HepG2 (cell line): ENCODE measurements at regions not wholly inside any gene's neighbourhood (a gene's known extent, or its start where the extent isn't known, plus 50 kb on each side); places are given as distances from the start of the nearest gene placed in this dataset.

Experiments
- ATAC-seq: fragments of 200-7000 bp; cut with Tn5 transposase; 3 replicates; pipeline ENCODE4 v1.9.1; 2020; ENCODE audit warnings: mild to moderate bottlenecking, moderate library complexity
- BruUV-seq: library from RNA; stranded (reverse); fragments of 400-500 nt; replicated peaks from 2 replicates; lab custom pipeline; 2021; lab: Mats Ljungman, UMichigan
- CTCF ChIA-PET: fragments of 300-600 bp; formaldehyde crosslinking; extraction: SDS; loops from one replicate; lab custom pipeline; 2021; ENCODE audit warnings: low total read pairs, inconsistent platforms, low intra/inter-chr PET ratio; lab: Yijun Ruan, JAX
- POLR2A ChIA-PET: fragments of 350-600 bp; sonication (Branson Sonifier 250); formaldehyde crosslinking; loops from one replicate; lab custom pipeline; 2020; ENCODE audit warnings: antibody characterized with exemption, inconsistent platforms; lab: Yijun Ruan, JAX
- DNase-seq: peaks from one replicate; pipeline ENCODE4 v3.0.0-alpha.2; 2015; ENCODE audit warnings: low spot score
- FAIRE-seq: peaks from 3 replicates; lab custom pipeline; 2011; peaks lifted over from hg19 to GRCh38; lab: Jason Lieb, UNC
- H2AFZ ChIP-seq: one replicate; pipeline ENCODE4 v1.6.1; 2011; ENCODE audit warnings: low read length, inconsistent platforms
- H3K27ac ChIP-seq: fragments of 300-600 bp; 3 replicates; pipeline ENCODE4 v1.8.0; 2011; ENCODE audit warnings: mixed run types, mild to moderate bottlenecking, mixed read lengths, low read length, inconsistent platforms; ENCODE audit not compliant: insufficient read depth; ENCODE audit errors: extremely low read length
- H3K27me3 ChIP-seq, 2 experiments: fragments of 200-600 bp in 1 of 2; 2 replicates in 1 of 2; 3 replicates in 1 of 2; pipeline versions ENCODE4 v1.6.0 to v1.8.0; 2011; ENCODE audit warnings: low read length in 2 of 2, mild to moderate bottlenecking in 2 of 2, moderate library complexity in 2 of 2, inconsistent platforms in 1 of 2; ENCODE audit not compliant: insufficient read depth in 2 of 2, control insufficient read depth in 1 of 2
- H3K36me3 ChIP-seq, 2 experiments: fragments of 200-600 bp in 1 of 2; replicated peaks in 1 of 2; 2 replicates in 1 of 2; 3 replicates in 1 of 2; pipeline versions ENCODE4 v1.5.1 to v1.8.0; 2011; ENCODE audit warnings: low read length in 2 of 2, inconsistent platforms in 1 of 2; ENCODE audit not compliant: insufficient read depth in 2 of 2, control insufficient read depth in 1 of 2
- H3K4me1 ChIP-seq: 2 replicates; pipeline ENCODE4 v1.5.1; 2012; ENCODE audit warnings: low read length, inconsistent platforms; ENCODE audit not compliant: insufficient read depth
- H3K4me2 ChIP-seq: 2 replicates; pipeline ENCODE4 v1.6.0; 2011; ENCODE audit warnings: low read depth, low read length, inconsistent platforms
- H3K4me3 ChIP-seq, 3 experiments: fragments of 200-600 bp in 1 of 3; sonication (generic), shearing (Covaris generic) in 1 of 3; replicated peaks in 1 of 3; 2 replicates each; pipeline ENCODE4 v1.5.1; 2011 to 2016; ENCODE audit warnings: low read length in 3 of 3, inconsistent platforms in 2 of 3, low read depth in 2 of 3, mild to moderate bottlenecking in 2 of 3, control low read depth in 1 of 3, mixed read lengths in 1 of 3; ENCODE audit not compliant: insufficient read depth in 1 of 3
- H3K79me2 ChIP-seq: one replicate; pipeline ENCODE4 v1.6.1; 2011; ENCODE audit warnings: low read length, inconsistent platforms; ENCODE audit not compliant: insufficient read depth
- H3K9ac ChIP-seq: 2 replicates; pipeline ENCODE4 v1.6.0; 2011; ENCODE audit warnings: mild to moderate bottlenecking, low read depth, low read length, inconsistent platforms; ENCODE audit not compliant: insufficient read depth
- H3K9me3 ChIP-seq: 2 replicates; pipeline ENCODE4 v1.5.1; 2012; ENCODE audit warnings: mild to moderate bottlenecking, low read length
- H4K20me1 ChIP-seq: 2 replicates; pipeline ENCODE4 v1.6.0; 2011; ENCODE audit warnings: inconsistent platforms, mild to moderate bottlenecking, low read length, moderate library complexity; ENCODE audit not compliant: insufficient read depth
- ARNTL ChIP-seq: sonication (generic); formaldehyde crosslinking; IDR thresholded peaks from 2 replicates; pipeline ENCODE4 v1.4.0; 2020; ENCODE audit warnings: mild to moderate bottlenecking, missing genetic modification reagents
- CEBPG ChIP-seq: IDR thresholded peaks from 2 replicates; pipeline ENCODE4 v1.6.1; 2016
- FOXK2 ChIP-seq: fragments of 450-650 bp; IDR thresholded peaks from 2 replicates; pipeline ENCODE4 v1.6.1; 2016
- RFX1 ChIP-seq: fragments of 450-650 bp; IDR thresholded peaks from 2 replicates; pipeline ENCODE4 v1.6.1; 2017
- ZNF318 ChIP-seq: sonication (generic); formaldehyde crosslinking; IDR thresholded peaks from 2 replicates; pipeline ENCODE4 v1.4.0; 2020; ENCODE audit warnings: mild to moderate bottlenecking, missing genetic modification reagents
- ZNF350 ChIP-seq: sonication (generic); formaldehyde crosslinking; IDR thresholded peaks from 2 replicates; pipeline ENCODE4 v1.4.0; 2020; ENCODE audit warnings: mild to moderate bottlenecking, low read depth, missing genetic modification reagents, borderline replicate concordance
- in situ Hi-C: cut with HindIII; loops from 2 replicates; pipeline ENCODE4 v1.10.0; 2017; ENCODE audit warnings: low pct_unique_long_range_greater_than_20kb; ENCODE audit not compliant: extremely low pct_ligation_motif_present
- intact Hi-C: fragments of 100-400 bp; cut with micrococcal nuclease; formaldehyde crosslinking; loops from one replicate; pipeline ENCODE4 v1.10.0; 2022; ENCODE audit not compliant: unreplicated experiment
- TF ChIP-seq, protein P1 (sequence below): sonication (generic); formaldehyde crosslinking; IDR thresholded peaks from 2 replicates; pipeline ENCODE4 v1.5.0; 2020; ENCODE audit warnings: mild to moderate bottlenecking, low read depth, missing genetic modification reagents, borderline replicate concordance
- TF ChIP-seq, protein P2 (sequence below): sonication (generic); formaldehyde crosslinking; IDR thresholded peaks from 2 replicates; pipeline ENCODE4 v1.8.1; 2023; ENCODE audit warnings: mild to moderate bottlenecking, missing genetic modification reagents
- TF ChIP-seq, protein P3 (sequence below): sonication (generic); formaldehyde crosslinking; IDR thresholded peaks from 2 replicates; pipeline ENCODE4 v1.9.0; 2021; ENCODE audit warnings: missing genetic modification reagents, borderline replicate concordance

- TF ChIP-seq CEBPG (no peak), FOXK2 (no peak)
- TF ChIP-seq, protein P1, sequence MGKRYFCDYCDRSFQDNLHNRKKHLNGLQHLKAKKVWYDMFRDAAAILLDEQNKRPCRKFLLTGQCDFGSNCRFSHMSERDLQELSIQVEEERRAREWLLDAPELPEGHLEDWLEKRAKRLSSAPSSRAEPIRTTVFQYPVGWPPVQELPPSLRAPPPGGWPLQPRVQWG (CRISPR knock-in tag), result no peak
- TF ChIP-seq, all 625 proteins: peak for 0
These were observed 69.7 kb downstream of the MYCN start (continued) for GRCh38 chr2:16010011-16010410.

- ChIA-PET POLR2A (no interaction called here), CTCF (no interaction called here)
- Histone ChIP-seq H3K36me3 (no peaks in the 10 kb centered on the region), H4K20me1 (no peaks in the 10 kb centered on the region), H3K4me2 (no peak overlapping the region), H3K4me3 (no peak overlapping the region), H3K9me3 (no peaks in the 10 kb centered on the region), H2AFZ (no peak overlapping the region), H3K27ac (no peak overlapping the region), H3K27me3 (peaks cover 2 to 12% of the 10 kb centered on the region in 2 experiments; a peak in 3 of 5 replicates)
- BruUV-seq, result no TSS peak
- no peak for FAIRE-seq
- intact Hi-C loops, result no loop called here
- TF ChIP-seq ZNF318 (CRISPR knock-in tag), result no peak
- no peak for TF ChIP-seq RFX1
- TF ChIP-seq ZNF350, result no peak
- TF ChIP-seq, protein P2, sequence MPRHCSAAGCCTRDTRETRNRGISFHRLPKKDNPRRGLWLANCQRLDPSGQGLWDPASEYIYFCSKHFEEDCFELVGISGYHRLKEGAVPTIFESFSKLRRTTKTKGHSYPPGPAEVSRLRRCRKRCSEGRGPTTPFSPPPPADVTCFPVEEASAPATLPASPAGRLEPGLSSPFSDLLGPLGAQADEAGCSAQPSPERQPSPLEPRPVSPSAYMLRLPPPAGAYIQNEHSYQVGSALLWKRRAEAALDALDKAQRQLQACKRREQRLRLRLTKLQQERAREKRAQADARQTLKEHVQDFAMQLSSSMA (CRISPR knock-in tag), result no peak
- no peak for TF ChIP-seq ARNTL (CRISPR knock-in tag)
- TF ChIP-seq, protein P3, sequence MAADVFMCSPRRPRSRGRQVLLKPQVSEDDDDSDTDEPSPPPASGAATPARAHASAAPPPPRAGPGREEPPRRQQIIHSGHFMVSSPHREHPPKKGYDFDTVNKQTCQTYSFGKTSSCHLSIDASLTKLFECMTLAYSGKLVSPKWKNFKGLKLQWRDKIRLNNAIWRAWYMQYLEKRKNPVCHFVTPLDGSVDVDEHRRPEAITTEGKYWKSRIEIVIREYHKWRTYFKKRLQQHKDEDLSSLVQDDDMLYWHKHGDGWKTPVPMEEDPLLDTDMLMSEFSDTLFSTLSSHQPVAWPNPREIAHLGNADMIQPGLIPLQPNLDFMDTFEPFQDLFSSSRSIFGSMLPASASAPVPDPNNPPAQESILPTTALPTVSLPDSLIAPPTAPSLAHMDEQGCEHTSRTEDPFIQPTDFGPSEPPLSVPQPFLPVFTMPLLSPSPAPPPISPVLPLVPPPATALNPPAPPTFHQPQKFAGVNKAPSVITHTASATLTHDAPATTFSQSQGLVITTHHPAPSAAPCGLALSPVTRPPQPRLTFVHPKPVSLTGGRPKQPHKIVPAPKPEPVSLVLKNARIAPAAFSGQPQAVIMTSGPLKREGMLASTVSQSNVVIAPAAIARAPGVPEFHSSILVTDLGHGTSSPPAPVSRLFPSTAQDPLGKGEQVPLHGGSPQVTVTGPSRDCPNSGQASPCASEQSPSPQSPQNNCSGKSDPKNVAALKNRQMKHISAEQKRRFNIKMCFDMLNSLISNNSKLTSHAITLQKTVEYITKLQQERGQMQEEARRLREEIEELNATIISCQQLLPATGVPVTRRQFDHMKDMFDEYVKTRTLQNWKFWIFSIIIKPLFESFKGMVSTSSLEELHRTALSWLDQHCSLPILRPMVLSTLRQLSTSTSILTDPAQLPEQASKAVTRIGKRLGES (CRISPR knock-in tag), result no peak
- TF ChIP-seq, all 625 proteins: peak for 0
- no peaks in the 10 kb centered on the region for H3K79me2 ChIP-seq
- ATAC-seq (no peak), DNase-seq (no peak)
- peaks cover 18% of the 10 kb centered on the region for H3K4me1 ChIP-seq
- no peak overlapping the region for H3K9ac ChIP-seq
- in situ Hi-C loops, result no loop called here
These were observed 69.2 kb downstream of the MYCN start for GRCh38 chr2:16009560-16009959.
